ENCODE measurements at regions not wholly inside any gene's neighbourhood (a gene's known extent, or its start where the extent isn't known, plus 50 kb on each side); places are given as distances from the start of the nearest gene placed in this dataset.

GRCh38 chr12:111076611-111077451, 156.5 kb upstream of the MYL2 start:
- no peak for DNase-seq (ENCODE audit: low read depth)

- no peak for DNase-seq (ENCODE audit: low read depth)
Measured at GRCh38 chr12:111076199-111076598, 155.8 kb upstream of the MYL2 start.

GRCh38 chr12:111074965-111075364, 154.6 kb upstream of the MYL2 start:
- no peak for DNase-seq (ENCODE audit: low read depth)

- DNase-seq (ENCODE audit: low read depth): no peak
Measured at GRCh38 chr12:111074559-111074958, 154.2 kb upstream of the MYL2 start.

- DNase-seq (ENCODE audit: low read depth): no peak
Measured at GRCh38 chr12:111073370-111073769, 153.0 kb upstream of the MYL2 start.

- DNase-seq (ENCODE audit: low read depth): no peak
Measured at GRCh38 chr12:111072299-111072698, 151.9 kb upstream of the MYL2 start.

- no peak for DNase-seq (ENCODE audit: low read depth)
Measured at GRCh38 chr12:111069886-111070285, 149.5 kb upstream of the MYL2 start.

GRCh38 chr12:111068290-111068689, 147.9 kb upstream of the MYL2 start:
- DNase-seq (ENCODE audit: low read depth): no peak

GRCh38 chr12:111067498-111067897, 147.1 kb upstream of the MYL2 start:
- no peak for DNase-seq (ENCODE audit: low read depth)

GRCh38 chr12:111066744-111067437, 146.5 kb upstream of the MYL2 start:
- no peak for DNase-seq (ENCODE audit: low read depth)

GRCh38 chr12:111064982-111065381, 144.6 kb upstream of the MYL2 start:
- no peak for DNase-seq (ENCODE audit: low read depth)

- DNase-seq (ENCODE audit: low read depth): no peak
Measured at GRCh38 chr12:111064154-111064553, 143.8 kb upstream of the MYL2 start.

GRCh38 chr12:111063295-111064026, 143.1 kb upstream of the MYL2 start:
- DNase-seq (ENCODE audit: low read depth): no peak

- DNase-seq (ENCODE audit: low read depth): no peak
Measured at GRCh38 chr12:111057701-111058425, 137.5 kb upstream of the MYL2 start.

GRCh38 chr12:111056618-111057521, 136.5 kb upstream of the MYL2 start:
- DNase-seq (ENCODE audit: low read depth): no peak

GRCh38 chr12:111055181-111055880, 135.0 kb upstream of the MYL2 start:
- DNase-seq (ENCODE audit: low read depth): no peak

- DNase-seq (ENCODE audit: low read depth): no peak
Measured at GRCh38 chr12:111048991-111049390, 128.6 kb upstream of the MYL2 start.

GRCh38 chr12:111046896-111047295, 126.5 kb upstream of the MYL2 start:
- DNase-seq (ENCODE audit: low read depth): no peak

- DNase-seq (ENCODE audit: low read depth): no peak
Measured at GRCh38 chr12:111045941-111046340, 125.6 kb upstream of the MYL2 start.

- DNase-seq (ENCODE audit: low read depth): no peak
Measured at GRCh38 chr12:111041091-111041490, 120.7 kb upstream of the MYL2 start.

Measured in amniotic epithelial cell (primary cell).